ENCODE measurements at regions not wholly inside any gene's neighbourhood (a gene's known extent, or its start where the extent isn't known, plus 50 kb on each side); places are given as distances from the start of the nearest gene placed in this dataset.

DNA sequence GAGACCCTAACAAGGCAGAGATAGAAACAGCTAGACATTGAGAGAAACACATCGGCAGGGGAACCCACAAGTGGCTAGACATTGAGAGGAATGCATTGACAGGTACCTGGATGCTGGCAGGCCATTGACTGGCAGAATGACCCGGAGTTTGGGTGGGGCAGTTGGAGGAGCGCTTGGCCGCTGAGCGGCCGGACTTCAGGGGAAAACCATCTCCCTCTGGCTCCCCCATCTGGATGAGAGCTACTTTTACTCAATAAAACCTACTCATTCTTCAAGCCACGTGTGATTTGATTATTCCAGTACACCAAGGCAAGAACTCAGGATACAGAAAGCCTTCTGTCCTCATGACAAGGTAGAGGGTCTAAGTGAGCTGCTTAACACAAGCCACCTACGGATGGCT lies 473.4 kb downstream of the SLITRK5 start:
- H3K9ac ChIP-seq (ENCODE audit: low read depth in 1 of 2, low read length in 2 of 2), result no peak overlapping the region
- no peak overlapping the region for H3K4me3 ChIP-seq (ENCODE audit: low read depth in 1 of 2, low read length in 2 of 2)
- H3K36me3 ChIP-seq (ENCODE audit: control insufficient read depth in 1 of 2, insufficient read depth in 2 of 2, low read length in 2 of 2), result no peaks in the 10 kb centered on the region

DNA sequence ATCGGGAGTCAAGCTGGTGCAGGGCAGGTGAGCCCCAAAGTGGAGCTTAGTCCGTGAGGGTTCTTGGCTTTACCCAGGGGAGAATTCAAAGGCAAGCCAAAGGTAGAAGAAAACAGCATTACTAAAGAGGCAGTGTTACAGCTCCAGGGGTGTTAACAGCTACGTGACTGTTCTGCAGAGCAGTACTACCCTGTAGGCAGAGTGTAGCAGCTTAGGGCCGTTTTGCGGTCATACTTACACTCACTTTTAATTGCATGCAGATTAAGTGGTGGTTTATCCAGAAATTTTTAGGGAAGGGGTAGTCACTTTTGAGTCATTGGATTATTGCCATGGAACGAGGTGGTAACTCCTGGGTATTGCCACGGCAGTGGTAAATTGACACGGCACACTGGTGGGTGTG lies 482.2 kb downstream of the SLITRK5 start:
- peaks cover under 1 to 3% of the 10 kb centered on the region in 2 donors for H3K9me3 ChIP-seq (ENCODE audit: control insufficient read depth in 1 of 2, low read length in 2 of 2)
- H3K36me3 ChIP-seq (ENCODE audit: control insufficient read depth in 1 of 2, insufficient read depth in 2 of 2, low read length in 2 of 2), result no peaks in the 10 kb centered on the region
- H3K27ac ChIP-seq (ENCODE audit: low read depth, low read length), result no peak overlapping the region
- H3K4me3 ChIP-seq (ENCODE audit: low read depth in 1 of 2, low read length in 2 of 2), result no peak overlapping the region
- H3K4me1 ChIP-seq (ENCODE audit: control insufficient read depth in 1 of 2, insufficient read depth in 2 of 2, low read length in 2 of 2), result no peaks in the 10 kb centered on the region
- no peak overlapping the region for H3K9ac ChIP-seq (ENCODE audit: low read depth in 1 of 2, low read length in 2 of 2)
- H3K27me3 ChIP-seq (ENCODE audit: control insufficient read depth in 1 of 2, insufficient read depth in 2 of 2, low read length in 2 of 2), result no peaks in the 10 kb centered on the region

More for the DNA sequence above, 473.4 kb downstream of the SLITRK5 start:
- no peak overlapping the region for H3K27ac ChIP-seq (ENCODE audit: low read depth, low read length)
- no peaks in the 10 kb centered on the region for H3K4me1 ChIP-seq (ENCODE audit: control insufficient read depth in 1 of 2, insufficient read depth in 2 of 2, low read length in 2 of 2)
- H3K9me3 ChIP-seq (ENCODE audit: control insufficient read depth in 1 of 2, low read length in 2 of 2), result peaks cover 10 to 19% of the 10 kb centered on the region in 2 donors
- H3K27me3 ChIP-seq (ENCODE audit: control insufficient read depth in 1 of 2, insufficient read depth in 2 of 2, low read length in 2 of 2), result no peaks in the 10 kb centered on the region

DNA sequence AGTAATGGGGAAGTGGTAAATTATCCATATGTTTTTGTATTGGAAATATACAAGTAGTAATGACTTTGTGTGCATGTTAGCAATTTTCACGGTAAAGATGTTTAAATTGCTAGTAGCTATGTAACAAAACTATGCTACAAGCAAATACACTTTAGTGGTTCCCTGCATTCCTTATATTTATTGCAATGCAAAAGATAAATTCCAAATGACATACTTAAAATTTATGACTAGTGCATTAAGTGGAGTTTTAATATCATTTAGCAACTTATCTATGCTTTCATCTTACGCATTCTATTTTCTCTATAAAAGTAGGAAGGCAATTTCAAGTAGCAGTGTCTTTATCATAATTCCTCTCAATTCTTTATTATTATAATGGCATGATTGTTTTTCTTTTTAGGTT lies 482.8 kb downstream of the SLITRK5 start:
- Histone ChIP-seq H3K4me1 (ENCODE audit: control insufficient read depth in 1 of 2, insufficient read depth in 2 of 2, low read length in 2 of 2) (no peaks in the 10 kb centered on the region), H3K27me3 (ENCODE audit: control insufficient read depth in 1 of 2, insufficient read depth in 2 of 2, low read length in 2 of 2) (no peaks in the 10 kb centered on the region), H3K36me3 (ENCODE audit: control insufficient read depth in 1 of 2, insufficient read depth in 2 of 2, low read length in 2 of 2) (no peaks in the 10 kb centered on the region), H3K4me3 (ENCODE audit: low read depth in 1 of 2, low read length in 2 of 2) (no peak overlapping the region), H3K9me3 (ENCODE audit: control insufficient read depth in 1 of 2, low read length in 2 of 2) (peaks cover 3 to 5% of the 10 kb centered on the region in 2 donors), H3K9ac (ENCODE audit: low read depth in 1 of 2, low read length in 2 of 2) (no peak overlapping the region), H3K27ac (ENCODE audit: low read depth, low read length) (no peak overlapping the region)

DNA sequence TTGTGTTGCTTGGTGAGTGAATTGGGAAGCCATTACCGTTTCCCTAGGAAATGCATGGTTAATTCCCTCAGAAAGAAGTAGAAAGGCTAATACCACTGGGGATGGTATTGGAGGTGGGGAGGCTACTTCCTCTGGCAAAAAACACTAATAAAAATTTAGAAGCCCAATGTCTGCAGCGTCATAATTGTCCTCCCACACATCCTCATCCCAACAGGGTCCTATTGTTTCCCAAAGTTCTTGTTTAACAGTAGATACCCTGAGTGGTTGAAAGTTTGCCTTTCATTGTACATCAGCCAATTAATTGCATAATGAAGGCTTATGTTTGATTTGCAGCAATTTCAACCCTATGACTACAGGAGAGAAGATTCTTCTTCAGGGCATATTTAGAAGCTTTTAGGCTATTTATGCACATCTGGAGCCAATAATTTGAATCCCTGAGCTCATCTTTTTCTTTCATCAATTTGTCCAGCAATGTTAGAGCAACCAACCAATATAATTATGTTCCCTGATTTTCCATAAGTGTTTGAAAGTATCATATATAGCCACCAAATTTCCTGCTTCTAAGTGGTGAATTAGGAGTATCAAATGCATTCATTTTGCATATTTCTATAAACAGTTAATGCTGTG lies 491.0 kb downstream of the SLITRK5 start:
- H3K4me3 ChIP-seq (ENCODE audit: low read depth in 1 of 2, low read length in 2 of 2), result no peak overlapping the region
- no peaks in the 10 kb centered on the region for H3K4me1 ChIP-seq (ENCODE audit: control insufficient read depth in 1 of 2, insufficient read depth in 2 of 2, low read length in 2 of 2)
- H3K27me3 ChIP-seq (ENCODE audit: control insufficient read depth in 1 of 2, insufficient read depth in 2 of 2, low read length in 2 of 2), result no peaks in the 10 kb centered on the region
- no peak overlapping the region for H3K9ac ChIP-seq (ENCODE audit: low read depth in 1 of 2, low read length in 2 of 2)
- no peak overlapping the region for H3K27ac ChIP-seq (ENCODE audit: low read depth, low read length)
- H3K36me3 ChIP-seq (ENCODE audit: control insufficient read depth in 1 of 2, insufficient read depth in 2 of 2, low read length in 2 of 2), result no peaks in the 10 kb centered on the region
- H3K9me3 ChIP-seq (ENCODE audit: control insufficient read depth in 1 of 2, low read length in 2 of 2), result peaks cover 5% of the 10 kb centered on the region in 2 donors

DNA sequence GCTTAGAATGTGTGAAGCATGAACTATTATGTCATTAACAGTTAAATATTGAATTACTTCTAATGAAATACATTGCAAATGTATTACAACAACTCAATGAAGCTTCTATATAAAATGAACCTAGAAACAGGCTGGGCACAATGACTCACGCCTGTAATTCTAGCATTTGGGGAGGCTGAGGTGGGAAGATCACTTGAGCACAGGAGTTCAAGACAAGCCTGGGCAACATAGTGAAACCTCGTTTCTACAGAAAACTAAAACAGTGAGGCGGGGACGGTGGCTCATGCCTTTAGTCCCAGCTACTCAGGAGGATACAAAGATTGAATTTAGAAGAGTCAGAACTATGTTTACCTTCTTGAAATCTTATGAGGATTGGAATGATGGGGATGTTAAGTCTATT lies 505.1 kb downstream of the SLITRK5 start:
- Histone ChIP-seq H3K4me3 (ENCODE audit: low read depth in 1 of 2, low read length in 2 of 2) (no peak overlapping the region), H3K9me3 (ENCODE audit: control insufficient read depth in 1 of 2, low read length in 2 of 2) (peaks cover 0 to 6% of the 10 kb centered on the region in 2 donors), H3K36me3 (ENCODE audit: control insufficient read depth in 1 of 2, insufficient read depth in 2 of 2, low read length in 2 of 2) (no peaks in the 10 kb centered on the region), H3K9ac (ENCODE audit: low read depth in 1 of 2, low read length in 2 of 2) (no peak overlapping the region), H3K27ac (ENCODE audit: low read depth, low read length) (no peak overlapping the region), H3K4me1 (ENCODE audit: control insufficient read depth in 1 of 2, insufficient read depth in 2 of 2, low read length in 2 of 2) (no peaks in the 10 kb centered on the region), H3K27me3 (ENCODE audit: control insufficient read depth in 1 of 2, insufficient read depth in 2 of 2, low read length in 2 of 2) (no peaks in the 10 kb centered on the region)

GRCh38 chr13:88183440-88183839 lies 512.3 kb downstream of the SLITRK5 start:
- Histone ChIP-seq H3K27ac (ENCODE audit: low read depth, low read length) (no peak overlapping the region), H3K4me3 (ENCODE audit: low read depth in 1 of 2, low read length in 2 of 2) (no peak overlapping the region), H3K36me3 (ENCODE audit: control insufficient read depth in 1 of 2, insufficient read depth in 2 of 2, low read length in 2 of 2) (no peaks in the 10 kb centered on the region), H3K9me3 (ENCODE audit: control insufficient read depth in 1 of 2, low read length in 2 of 2) (no peaks in the 10 kb centered on the region), H3K27me3 (ENCODE audit: control insufficient read depth in 1 of 2, insufficient read depth in 2 of 2, low read length in 2 of 2) (no peaks in the 10 kb centered on the region), H3K4me1 (ENCODE audit: control insufficient read depth in 1 of 2, insufficient read depth in 2 of 2, low read length in 2 of 2) (no peaks in the 10 kb centered on the region), H3K9ac (ENCODE audit: low read depth in 1 of 2, low read length in 2 of 2) (no peak overlapping the region)

GRCh38 chr13:88188986-88189385 lies 517.8 kb downstream of the SLITRK5 start:
- Histone ChIP-seq H3K9me3 (ENCODE audit: control insufficient read depth in 1 of 2, low read length in 2 of 2) (no peaks in the 10 kb centered on the region), H3K27ac (ENCODE audit: low read depth, low read length) (no peak overlapping the region), H3K27me3 (ENCODE audit: control insufficient read depth in 1 of 2, insufficient read depth in 2 of 2, low read length in 2 of 2) (no peaks in the 10 kb centered on the region), H3K9ac (ENCODE audit: low read depth in 1 of 2, low read length in 2 of 2) (no peak overlapping the region), H3K4me1 (ENCODE audit: control insufficient read depth in 1 of 2, insufficient read depth in 2 of 2, low read length in 2 of 2) (no peaks in the 10 kb centered on the region), H3K4me3 (ENCODE audit: low read depth in 1 of 2, low read length in 2 of 2) (no peak overlapping the region), H3K36me3 (ENCODE audit: control insufficient read depth in 1 of 2, insufficient read depth in 2 of 2, low read length in 2 of 2) (no peaks in the 10 kb centered on the region)

DNA sequence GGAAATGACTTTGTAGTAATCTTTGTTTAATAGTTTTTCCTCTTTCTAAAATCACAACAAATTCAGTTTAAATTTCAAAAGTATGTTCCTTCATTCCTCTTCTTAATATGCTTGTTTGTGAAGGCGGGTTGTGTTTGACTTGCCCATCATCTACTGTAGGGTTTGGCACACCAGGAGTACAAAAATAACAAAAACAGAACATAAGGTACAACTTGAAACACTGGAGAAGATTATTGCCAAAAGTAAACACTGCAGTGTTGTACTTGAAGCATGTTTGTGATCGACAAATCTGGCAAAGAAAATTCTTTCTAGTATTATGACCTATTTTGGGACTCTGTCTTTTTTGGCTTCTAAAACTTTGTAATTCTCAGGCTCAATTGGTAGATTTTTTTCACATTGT lies 518.6 kb downstream of the SLITRK5 start:
- Histone ChIP-seq H3K36me3 (ENCODE audit: control insufficient read depth in 1 of 2, insufficient read depth in 2 of 2, low read length in 2 of 2) (no peaks in the 10 kb centered on the region), H3K4me3 (ENCODE audit: low read depth in 1 of 2, low read length in 2 of 2) (no peak overlapping the region), H3K9ac (ENCODE audit: low read depth in 1 of 2, low read length in 2 of 2) (no peak overlapping the region), H3K9me3 (ENCODE audit: control insufficient read depth in 1 of 2, low read length in 2 of 2) (no peaks in the 10 kb centered on the region), H3K4me1 (ENCODE audit: control insufficient read depth in 1 of 2, insufficient read depth in 2 of 2, low read length in 2 of 2) (no peaks in the 10 kb centered on the region), H3K27me3 (ENCODE audit: control insufficient read depth in 1 of 2, insufficient read depth in 2 of 2, low read length in 2 of 2) (no peaks in the 10 kb centered on the region), H3K27ac (ENCODE audit: low read depth, low read length) (no peak overlapping the region)

DNA sequence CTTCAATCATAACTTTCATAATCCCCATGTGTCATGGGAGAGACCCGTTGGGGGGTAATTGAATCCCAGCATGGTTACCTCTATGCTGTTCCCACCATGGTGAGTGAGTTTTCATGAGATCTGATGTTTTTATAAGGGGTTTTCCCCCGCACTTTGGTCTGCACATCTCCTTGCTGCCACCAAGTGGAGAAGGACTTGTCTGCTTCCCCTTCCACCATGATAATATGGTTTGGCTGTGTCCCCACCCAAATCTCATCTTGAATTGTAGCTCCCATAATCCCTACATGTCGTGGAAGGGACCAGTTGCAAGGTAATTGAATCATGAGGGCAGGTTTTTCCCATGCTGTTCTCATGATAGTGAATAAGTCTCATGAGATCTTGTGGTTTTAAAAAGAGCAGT lies 524.9 kb downstream of the SLITRK5 start:
- Histone ChIP-seq H3K27me3 (ENCODE audit: control insufficient read depth in 1 of 2, insufficient read depth in 2 of 2, low read length in 2 of 2) (no peaks in the 10 kb centered on the region), H3K9me3 (ENCODE audit: control insufficient read depth in 1 of 2, low read length in 2 of 2) (peaks cover 0 to 12% of the 10 kb centered on the region in 2 donors), H3K9ac (ENCODE audit: low read depth in 1 of 2, low read length in 2 of 2) (no peak overlapping the region)

DNA sequence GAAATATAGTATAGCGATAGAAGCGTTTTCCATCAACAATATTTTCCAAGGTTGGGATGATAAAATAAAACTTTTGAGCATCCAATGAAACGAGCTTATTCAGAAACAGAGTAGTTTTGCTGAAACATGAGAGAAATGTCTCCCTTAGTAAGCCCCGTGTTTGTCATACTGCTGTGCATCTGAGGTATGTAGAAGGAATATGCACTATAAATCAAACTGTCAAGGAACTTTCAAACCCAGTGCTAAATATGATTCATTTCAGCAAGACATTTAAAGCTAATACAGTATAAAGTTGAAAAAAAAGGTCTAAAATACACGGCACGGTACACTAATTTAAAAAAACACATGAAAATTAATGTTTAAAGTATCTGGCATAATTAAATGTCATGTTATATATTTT lies 546.2 kb downstream of the SLITRK5 start:
- no peaks in the 10 kb centered on the region for H3K9me3 ChIP-seq (ENCODE audit: control insufficient read depth in 1 of 2, low read length in 2 of 2)
- H3K4me3 ChIP-seq (ENCODE audit: low read depth in 1 of 2, low read length in 2 of 2), result no peak overlapping the region
- no peaks in the 10 kb centered on the region for H3K27me3 ChIP-seq (ENCODE audit: control insufficient read depth in 1 of 2, insufficient read depth in 2 of 2, low read length in 2 of 2)
- H3K4me1 ChIP-seq (ENCODE audit: control insufficient read depth in 1 of 2, insufficient read depth in 2 of 2, low read length in 2 of 2), result no peaks in the 10 kb centered on the region
- H3K9ac ChIP-seq (ENCODE audit: low read depth in 1 of 2, low read length in 2 of 2), result no peak overlapping the region
- no peak overlapping the region for H3K27ac ChIP-seq (ENCODE audit: low read depth, low read length)
- H3K36me3 ChIP-seq (ENCODE audit: control insufficient read depth in 1 of 2, insufficient read depth in 2 of 2, low read length in 2 of 2), result no peaks in the 10 kb centered on the region

More for the DNA sequence above, 524.9 kb downstream of the SLITRK5 start:
- no peaks in the 10 kb centered on the region for H3K36me3 ChIP-seq (ENCODE audit: control insufficient read depth in 1 of 2, insufficient read depth in 2 of 2, low read length in 2 of 2)
- no peaks in the 10 kb centered on the region for H3K4me1 ChIP-seq (ENCODE audit: control insufficient read depth in 1 of 2, insufficient read depth in 2 of 2, low read length in 2 of 2)
- H3K27ac ChIP-seq (ENCODE audit: low read depth, low read length), result no peak overlapping the region
- no peak overlapping the region for H3K4me3 ChIP-seq (ENCODE audit: low read depth in 1 of 2, low read length in 2 of 2)

- no peaks in the 10 kb centered on the region for H3K36me3 ChIP-seq (ENCODE audit: control insufficient read depth in 1 of 2, insufficient read depth in 2 of 2, low read length in 2 of 2)
- no peak overlapping the region for H3K4me3 ChIP-seq (ENCODE audit: low read depth in 1 of 2, low read length in 2 of 2)
- no peaks in the 10 kb centered on the region for H3K27me3 ChIP-seq (ENCODE audit: control insufficient read depth in 1 of 2, insufficient read depth in 2 of 2, low read length in 2 of 2)
- H3K9ac ChIP-seq (ENCODE audit: low read depth in 1 of 2, low read length in 2 of 2), result no peak overlapping the region
- no peaks in the 10 kb centered on the region for H3K9me3 ChIP-seq (ENCODE audit: control insufficient read depth in 1 of 2, low read length in 2 of 2)
- H3K27ac ChIP-seq (ENCODE audit: low read depth, low read length), result no peak overlapping the region
- H3K4me1 ChIP-seq (ENCODE audit: control insufficient read depth in 1 of 2, insufficient read depth in 2 of 2, low read length in 2 of 2), result no peaks in the 10 kb centered on the region
These were observed 546.7 kb downstream of the SLITRK5 start for GRCh38 chr13:88217883-88218282.
